SK-N-SH (cell line): ENCODE measurements at regions not wholly inside any gene's neighbourhood (a gene's known extent, or its start where the extent isn't known, plus 50 kb on each side); places are given as distances from the start of the nearest gene placed in this dataset.

Experiments
- EZH2phosphoT487 ChIP-seq: fragments of 200-600 bp; sonication (generic); IDR thresholded peaks from 2 replicates; pipeline ENCODE4 v1.6.1; 2017; ENCODE audit warnings: low read depth, mixed run types, mild to moderate bottlenecking, antibody characterized with exemption, moderate library complexity, borderline replicate concordance
- POLR2AphosphoS5 ChIP-seq: IDR thresholded peaks from 2 replicates; pipeline ENCODE4 v1.6.1; 2012; ENCODE audit warnings: low read depth, low read length
- TF ChIP-seq, protein P1 (sequence below): fragments of 150-350 bp; IDR thresholded peaks from 2 replicates; pipeline ENCODE4 v1.6.1; 2017; ENCODE audit warnings: antibody characterized with exemption, low read length, low read depth, borderline replicate concordance

DNA sequence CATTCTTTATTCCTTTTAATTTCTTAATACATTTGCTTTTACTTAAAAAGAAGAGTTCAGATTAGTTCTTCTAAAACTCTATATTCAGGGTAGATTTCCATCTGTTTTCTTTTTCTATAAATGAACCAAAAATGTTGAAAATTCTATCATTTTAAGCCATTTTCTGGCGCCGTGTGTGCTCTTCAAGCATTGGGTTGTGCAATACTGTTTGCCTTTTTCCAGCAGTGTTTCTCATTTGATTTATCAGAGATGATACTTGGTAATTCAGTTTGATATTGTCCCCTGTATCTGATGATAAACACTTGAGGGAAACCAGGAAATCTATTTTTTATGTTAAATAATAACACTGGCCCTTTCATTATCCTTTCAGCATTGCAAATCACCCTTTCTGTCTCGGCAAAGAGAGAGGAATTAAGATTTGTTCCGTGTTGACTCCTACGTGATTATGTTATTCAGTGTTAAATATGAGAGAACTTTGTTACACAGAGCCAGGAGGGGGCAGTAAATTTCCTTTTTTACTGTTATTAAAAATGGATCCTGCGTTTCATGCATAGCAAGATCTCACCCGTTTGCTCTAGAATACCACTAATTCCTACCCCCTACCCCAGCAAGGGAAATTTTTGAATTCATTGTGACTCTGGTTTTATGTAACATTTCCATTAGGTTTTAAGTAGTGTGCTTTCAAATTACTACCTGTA, 606.9 kb upstream of the RBFOX1 start:
- TF ChIP-seq EZH2phosphoT487 (no peak), POLR2AphosphoS5 (no peak)
- TF ChIP-seq, protein P1, sequence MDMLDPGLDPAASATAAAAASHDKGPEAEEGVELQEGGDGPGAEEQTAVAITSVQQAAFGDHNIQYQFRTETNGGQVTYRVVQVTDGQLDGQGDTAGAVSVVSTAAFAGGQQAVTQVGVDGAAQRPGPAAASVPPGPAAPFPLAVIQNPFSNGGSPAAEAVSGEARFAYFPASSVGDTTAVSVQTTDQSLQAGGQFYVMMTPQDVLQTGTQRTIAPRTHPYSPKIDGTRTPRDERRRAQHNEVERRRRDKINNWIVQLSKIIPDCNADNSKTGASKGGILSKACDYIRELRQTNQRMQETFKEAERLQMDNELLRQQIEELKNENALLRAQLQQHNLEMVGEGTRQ = no peak
